DND-41 (cell line): ENCODE measurements at regions not wholly inside any gene's neighbourhood (a gene's known extent, or its start where the extent isn't known, plus 50 kb on each side); places are given as distances from the start of the nearest gene placed in this dataset.

Source experiments
- EZH2 ChIP-seq: IDR thresholded peaks from 3 replicates; pipeline ENCODE4 v1.6.1; 2012; ENCODE audit warnings: borderline replicate concordance, low read depth, mild to moderate bottlenecking, moderate library complexity, low read length, inconsistent platforms; ENCODE audit not compliant: severe bottlenecking
- TF ChIP-seq, protein P1 (sequence below): IDR thresholded peaks from 2 replicates; pipeline ENCODE4 v1.5.1; 2012; ENCODE audit warnings: borderline replicate concordance, low read length, moderate library complexity, mild to moderate bottlenecking; ENCODE audit not compliant: poor library complexity, severe bottlenecking; ENCODE audit errors: extremely low read depth

DNA sequence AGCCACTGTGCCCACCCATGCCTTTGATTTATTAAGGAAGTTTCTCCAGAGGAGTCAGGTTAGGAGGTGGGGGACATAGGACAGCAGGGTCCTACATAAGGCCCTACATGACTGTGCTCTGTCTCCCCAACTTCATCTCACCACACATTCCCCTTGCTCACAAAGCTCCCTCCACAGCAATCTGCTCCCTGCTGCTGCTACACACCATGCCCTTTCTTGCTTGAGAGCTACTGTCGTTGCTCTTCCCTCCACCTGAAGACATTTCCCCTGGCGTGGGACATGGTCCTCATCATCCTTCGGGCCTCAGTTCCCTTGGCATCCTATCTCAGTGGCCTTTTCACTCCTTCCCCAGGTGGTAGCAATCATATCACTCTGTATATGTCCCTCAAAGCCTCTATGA lies 75.9 kb upstream of the DAPK1 start:
- TF ChIP-seq, protein P1, sequence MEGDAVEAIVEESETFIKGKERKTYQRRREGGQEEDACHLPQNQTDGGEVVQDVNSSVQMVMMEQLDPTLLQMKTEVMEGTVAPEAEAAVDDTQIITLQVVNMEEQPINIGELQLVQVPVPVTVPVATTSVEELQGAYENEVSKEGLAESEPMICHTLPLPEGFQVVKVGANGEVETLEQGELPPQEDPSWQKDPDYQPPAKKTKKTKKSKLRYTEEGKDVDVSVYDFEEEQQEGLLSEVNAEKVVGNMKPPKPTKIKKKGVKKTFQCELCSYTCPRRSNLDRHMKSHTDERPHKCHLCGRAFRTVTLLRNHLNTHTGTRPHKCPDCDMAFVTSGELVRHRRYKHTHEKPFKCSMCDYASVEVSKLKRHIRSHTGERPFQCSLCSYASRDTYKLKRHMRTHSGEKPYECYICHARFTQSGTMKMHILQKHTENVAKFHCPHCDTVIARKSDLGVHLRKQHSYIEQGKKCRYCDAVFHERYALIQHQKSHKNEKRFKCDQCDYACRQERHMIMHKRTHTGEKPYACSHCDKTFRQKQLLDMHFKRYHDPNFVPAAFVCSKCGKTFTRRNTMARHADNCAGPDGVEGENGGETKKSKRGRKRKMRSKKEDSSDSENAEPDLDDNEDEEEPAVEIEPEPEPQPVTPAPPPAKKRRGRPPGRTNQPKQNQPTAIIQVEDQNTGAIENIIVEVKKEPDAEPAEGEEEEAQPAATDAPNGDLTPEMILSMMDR = no peak
- TF ChIP-seq EZH2 = no peak
